Dedifferentiated amniotic fluid mesenchymal stem cell (primary cell): ENCODE measurements at regions not wholly inside any gene's neighbourhood (a gene's known extent, or its start where the extent isn't known, plus 50 kb on each side); places are given as distances from the start of the nearest gene placed in this dataset.

ENCODE experiments used
- DNase-seq: peaks from one replicate; pipeline ENCODE4 v3.0.0-alpha.2; 2016; ENCODE audit errors: extremely low spot score

DNA sequence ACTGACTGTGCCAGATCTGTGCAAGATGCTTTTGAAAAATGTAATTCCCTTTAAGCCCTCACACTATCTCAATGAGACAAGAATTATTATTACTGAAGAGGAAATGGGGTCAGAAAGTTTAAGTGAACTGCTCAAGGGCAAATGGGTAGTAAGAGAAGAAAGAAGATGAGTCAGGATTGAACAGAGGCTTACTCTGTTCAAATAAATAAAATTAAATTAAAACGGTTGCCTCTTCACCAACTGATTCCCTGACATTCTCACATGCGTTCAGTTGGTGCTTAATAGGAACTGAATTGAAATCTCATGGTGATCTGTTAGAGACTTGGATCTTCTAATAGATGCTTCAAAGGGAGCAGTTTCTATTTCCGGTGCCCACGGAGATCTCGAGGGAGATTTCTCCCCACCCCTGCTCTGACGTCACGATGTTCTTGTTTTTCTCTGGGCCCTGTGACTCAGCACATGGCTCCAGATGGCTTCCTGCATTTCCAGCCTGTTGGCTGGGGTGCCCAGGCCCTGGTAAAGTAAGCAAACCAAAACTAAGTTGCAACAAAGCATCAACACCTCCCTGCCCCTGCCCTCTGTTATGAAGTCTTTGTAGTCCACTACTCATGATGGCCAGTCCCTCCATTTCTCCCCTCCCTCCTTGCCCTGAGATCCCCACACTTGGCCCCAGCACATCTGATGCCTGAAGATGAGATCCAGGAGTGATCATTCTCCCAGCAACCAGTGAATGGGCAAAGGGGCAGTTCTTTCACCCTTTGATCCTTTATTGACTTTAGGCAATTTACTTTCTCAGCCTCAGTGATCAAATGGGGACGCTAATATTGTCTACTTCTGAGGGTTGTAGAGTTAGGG is 106.1 kb upstream of the CPEB4 start:
- DNase-seq = peak; percentile 89

DNA sequence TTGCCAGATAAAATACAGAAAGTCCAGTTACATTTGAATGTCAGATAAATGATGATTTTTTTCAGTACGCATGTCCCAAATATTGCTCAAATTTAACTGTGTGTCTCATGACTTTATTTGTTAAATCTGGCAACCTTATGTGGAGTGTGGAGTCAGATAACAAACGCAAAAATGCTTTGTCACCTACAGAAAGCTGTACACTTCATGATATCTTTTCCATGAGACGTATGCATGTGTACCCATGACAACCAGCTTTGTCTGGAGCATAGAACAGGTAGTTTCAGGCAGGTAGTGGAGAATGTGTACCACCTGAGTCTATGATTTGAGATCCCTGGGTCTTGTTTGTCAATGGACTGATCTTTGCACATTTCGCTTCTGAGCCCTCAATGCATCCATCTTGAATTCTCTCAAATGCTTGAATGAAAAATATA is 105.5 kb upstream of the CPEB4 start:
- DNase-seq = no peak

DNA sequence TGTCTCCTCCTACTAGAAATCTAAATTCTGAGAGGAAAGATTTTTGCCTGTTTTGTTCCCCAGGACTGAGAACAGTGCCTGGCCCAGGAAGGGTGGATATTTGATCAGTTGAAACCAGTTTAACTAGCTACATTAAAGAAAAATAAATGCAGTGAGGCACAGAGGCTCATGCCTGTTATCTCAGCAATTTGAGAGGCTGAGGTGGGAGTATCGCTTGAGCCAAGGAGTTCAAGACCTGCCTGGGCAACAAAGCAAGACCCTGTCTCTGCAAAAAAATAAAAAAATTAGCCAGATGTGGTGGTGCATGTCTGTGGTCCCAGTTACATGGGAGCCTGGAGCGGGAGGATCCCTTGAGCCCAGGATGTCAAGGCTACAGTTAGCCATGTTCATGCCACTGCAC is 104.8 kb upstream of the CPEB4 start:
- no peak for DNase-seq

DNA sequence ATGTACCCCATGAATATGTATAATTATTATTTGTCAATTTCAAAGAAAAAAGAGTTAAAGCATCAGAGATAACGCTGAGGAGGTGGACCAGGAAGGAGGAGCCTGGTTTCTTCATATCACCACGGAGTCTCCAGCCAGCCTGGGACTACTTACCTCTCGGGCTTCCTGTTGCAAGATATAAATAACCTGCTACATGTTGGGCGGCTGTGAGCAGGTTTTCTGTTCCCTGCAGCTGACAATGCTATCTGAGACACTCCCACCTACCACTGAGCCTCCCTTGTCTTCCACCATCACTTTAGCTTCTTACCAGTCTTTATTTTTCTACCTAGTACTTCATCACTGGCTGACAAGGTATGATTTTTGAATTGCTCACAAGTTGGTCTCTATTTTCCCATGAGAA is 102.7 kb upstream of the CPEB4 start:
- DNase-seq = no peak

DNA sequence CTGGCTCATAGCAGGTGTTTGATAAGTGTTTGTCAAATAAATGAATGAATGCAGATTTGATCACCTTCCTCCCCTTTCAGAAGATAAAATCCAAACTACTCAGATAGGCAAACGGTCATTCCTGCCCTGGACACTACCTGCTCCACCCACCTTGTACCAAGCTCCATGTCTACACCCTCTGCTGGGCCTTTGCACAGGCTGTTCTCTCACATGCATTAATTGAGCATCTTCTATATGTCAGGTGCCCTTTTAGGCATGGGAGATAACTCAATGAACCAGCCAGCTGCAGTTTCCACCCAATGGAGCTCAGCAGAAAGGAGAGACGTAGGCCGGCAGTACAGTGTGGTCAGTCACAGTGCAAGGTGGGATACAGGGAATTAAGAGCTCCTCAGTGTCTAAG is 102.3 kb upstream of the CPEB4 start:
- DNase-seq = no peak

DNA sequence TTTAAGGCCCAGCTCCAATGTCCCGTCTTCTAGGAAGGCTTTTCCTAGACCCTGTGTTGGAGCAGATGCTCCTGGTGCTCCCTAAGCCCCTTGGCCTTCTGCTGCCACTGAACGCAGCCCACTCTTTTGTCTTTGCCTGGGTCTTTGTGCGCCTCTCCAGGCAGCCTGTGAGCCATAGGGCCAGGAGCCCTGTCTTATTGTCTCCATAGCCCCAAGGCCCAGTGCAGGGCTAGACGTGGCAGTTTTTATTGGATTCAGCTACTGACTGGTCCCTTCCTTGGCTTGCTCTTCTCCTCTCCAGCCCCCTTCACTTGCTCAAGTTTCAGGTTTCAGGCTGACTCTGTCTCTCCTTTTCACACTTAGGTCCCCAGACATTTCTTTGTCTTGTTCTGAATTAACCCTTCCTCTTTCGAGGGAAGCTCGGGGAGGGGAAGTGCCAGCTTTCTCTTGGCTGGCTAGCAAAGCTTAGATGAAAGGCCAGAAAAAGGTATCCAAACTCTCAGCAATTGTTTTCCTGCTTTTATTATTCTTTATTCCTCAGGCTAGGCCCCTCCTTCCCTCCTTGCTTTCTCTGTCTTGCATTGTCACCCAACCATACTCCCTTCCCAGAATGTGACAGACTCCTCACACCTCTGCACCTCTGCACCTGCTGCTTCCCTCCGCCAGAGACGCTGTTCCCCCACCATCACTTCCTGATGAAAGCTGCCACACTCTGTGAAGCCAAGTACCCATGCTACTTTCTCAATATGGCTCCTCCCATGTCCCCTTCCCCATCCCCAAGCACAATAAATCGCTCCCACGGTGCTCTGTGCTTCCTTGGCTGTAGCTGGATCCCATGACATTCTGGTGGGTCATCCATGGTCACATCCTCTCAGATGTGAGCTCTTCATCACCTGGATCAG is 101.6 kb upstream of the CPEB4 start:
- no peak for DNase-seq

DNA sequence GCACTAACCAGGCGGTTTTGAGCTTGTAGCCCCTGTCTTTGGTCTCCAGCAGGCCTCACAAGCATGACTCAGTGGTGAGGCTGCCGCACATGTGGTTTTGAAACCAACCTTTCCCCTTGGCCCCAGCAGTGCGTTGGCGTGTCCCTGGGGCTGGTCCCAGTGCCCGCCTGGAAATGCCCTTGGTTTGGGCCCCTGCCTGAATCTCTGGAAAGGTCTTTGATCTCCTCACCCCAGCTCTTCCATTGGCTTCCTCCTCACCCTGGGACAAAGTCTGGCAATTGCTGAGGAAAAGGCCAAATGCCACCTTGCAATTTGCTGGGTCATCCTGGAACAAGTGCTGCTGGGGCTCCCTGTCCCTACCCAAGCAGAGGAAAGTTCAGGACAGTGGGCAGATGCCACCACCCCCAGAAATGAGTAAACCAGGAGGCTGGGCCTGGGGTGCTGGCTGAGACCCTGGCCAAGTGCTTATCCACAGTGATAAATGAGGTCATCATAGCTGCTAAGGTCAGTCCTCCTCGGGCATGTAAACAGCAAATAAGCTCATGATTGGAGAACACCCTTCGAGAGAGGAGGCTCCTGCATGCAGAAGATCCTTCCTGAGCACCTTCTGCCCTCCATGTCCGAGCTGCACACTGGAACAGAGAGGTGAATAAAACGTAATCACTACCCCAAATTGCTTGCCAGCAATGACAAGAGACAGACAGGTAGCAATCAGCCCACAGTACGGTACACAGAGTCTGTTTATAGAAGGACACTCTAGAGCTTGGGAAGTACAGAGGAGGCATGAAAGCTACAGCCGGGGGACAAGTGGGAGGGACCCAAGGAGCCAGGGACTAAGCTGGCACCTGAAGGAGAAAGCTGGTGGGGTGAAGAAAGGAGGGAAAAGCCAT is 98.9 kb upstream of the CPEB4 start:
- peak; percentile 52 for DNase-seq

DNA sequence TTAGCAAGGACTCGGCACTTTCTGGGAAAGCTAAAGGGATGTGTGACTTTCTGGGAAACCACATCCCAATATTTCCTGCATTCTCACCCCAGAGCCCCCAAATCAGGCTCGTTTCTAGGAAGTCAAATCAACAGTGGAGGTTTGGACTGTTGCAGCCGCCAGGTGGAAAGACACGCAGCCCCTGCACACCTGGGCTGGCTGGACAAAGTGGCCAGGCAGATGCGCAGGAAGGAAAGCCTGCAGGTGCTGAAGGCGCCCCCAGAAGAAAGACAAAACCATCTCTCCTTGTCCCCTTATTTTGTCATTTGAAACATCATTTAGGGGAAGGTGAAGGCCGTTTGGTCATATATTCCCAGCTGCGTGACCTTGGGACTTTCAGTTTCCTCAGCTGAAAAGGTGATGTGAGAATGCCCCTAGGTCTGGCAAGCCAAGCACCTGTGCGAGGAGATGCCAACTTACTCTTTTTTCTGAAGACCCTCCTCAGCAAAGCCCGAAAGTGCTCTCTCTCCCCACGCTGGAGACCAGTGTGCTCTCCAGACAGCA is 97.9 kb upstream of the CPEB4 start:
- no peak for DNase-seq

DNA sequence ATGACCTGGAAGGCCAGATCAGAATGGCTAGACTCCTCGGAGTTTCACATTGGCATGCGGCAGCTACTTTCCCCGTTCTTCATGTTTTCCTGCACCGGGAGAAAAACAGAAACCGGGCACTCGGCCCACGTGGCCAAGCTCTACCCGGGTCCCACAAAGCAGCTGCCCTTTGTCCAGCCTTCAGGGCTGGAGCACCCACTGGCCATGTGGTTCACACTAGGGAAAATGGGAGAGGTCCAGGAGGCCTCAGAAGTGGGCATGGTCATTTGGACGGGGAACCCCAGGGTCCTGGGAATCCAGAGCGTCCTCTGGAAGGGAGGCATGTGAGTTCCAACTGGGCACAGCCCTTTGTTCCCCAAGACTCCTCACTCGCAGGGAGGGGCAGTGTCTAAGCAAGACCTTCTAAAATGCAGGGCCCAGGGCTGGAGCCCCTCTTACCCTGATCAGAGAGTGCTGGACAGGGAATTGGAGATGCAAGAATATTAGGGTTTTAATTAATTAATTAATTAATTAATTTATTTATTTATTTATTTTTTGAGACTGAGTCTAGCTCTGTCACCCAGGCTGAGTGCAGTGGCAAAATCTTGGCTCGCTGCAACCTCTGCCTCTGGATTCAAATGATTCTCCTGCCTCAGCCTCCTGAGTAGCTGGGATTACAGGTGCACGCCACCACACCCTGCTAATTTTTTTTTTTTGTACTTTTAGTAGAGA is 97.2 kb upstream of the CPEB4 start:
- no peak for DNase-seq

DNA sequence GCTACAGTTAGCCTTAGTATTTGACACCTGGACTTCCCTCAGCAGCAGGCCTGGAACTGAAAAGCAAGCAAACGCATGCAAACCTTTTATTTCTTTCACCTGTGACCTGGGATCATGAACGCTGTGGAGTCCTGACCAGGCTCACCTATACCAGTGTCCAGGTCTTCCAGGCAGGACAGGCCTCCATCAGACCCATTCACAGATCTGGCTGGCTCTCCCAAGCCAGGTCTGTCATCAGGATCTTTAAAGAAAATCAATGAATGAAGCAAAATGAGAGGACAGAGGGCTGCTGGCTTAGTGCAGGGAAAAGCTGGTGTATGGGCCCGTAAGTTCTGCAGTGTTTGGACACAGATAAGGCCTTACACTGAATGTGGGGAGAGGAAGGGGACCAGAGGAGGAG is 96.3 kb upstream of the CPEB4 start:
- DNase-seq = no peak

DNA sequence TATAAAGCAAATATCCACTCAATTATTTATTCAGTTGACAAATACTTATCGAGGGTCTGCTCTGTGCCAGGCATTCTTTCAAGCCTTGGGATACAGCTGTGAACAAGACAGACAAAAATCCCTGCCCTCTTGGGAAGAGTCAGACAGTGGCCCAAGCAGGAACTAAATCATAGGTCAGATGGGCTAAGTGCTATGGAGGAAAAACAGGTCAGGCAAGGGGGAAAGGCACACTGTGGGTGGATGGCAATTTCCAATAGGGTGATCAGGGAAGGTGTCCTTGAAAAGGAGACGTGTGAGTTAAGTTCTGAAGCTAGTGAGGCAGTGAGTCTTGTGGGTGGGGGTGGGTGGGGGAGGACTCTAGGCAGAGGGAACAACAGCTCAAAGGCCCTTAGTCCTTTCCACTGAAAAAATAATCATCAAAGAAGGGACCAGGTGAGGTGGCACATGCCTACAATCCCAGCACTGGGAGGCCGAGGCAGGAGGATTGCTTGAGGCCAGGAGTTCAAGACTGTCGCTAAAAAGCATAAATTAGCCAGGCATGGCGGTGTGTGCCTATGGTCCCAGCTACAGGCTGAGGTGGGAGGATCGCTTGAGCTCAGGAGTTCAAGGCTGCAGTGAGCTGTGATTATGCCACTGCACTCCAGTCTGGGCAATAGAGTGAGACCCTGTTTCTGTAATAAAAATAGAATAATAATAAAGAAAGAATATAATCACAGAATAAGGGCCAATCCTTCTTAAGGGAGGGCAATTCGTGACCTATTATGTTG is 95.2 kb upstream of the CPEB4 start:
- DNase-seq = no peak

DNA sequence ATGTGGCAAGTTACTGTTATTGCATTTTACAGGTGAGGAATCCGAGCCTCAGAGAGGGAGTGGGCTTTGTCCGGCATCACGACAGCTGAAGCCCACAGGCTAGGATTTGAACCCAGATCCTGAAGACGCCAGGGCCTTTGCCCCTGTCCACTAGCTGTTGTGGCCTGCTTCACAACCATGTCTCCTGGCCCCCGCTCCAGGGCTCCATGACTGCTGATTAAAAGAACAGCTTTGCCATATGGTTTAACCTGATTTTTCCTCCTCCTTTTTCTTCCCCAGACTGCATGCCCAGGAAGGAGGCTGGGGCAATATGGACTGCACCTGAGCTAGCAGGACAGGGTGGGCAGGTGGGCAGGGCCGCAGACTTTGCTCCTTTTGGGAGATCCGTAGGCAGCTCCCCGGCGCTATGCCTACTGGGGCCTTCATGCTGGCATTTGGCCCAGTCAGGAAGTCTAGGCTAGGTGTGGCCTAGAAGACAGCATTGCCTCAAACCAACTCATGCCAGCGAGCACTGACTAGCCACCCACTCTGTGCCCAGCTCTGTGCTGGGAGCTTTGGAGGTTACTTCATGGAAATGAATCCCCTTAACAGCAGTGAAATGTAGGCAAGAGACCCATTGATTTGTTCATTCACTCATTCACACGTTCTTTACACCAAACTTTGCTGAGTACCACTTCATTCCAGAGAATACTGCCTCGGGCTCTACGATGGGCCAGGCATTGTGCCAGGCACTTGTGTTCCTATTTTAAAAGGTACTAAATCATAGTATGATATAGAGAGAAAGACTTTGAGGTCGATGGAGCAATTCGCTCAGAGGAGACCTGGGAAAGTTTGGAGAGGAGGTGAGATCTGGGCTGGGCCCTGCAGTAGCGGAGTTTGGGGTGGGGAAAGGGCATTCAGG is 94.3 kb upstream of the CPEB4 start:
- no peak for DNase-seq

DNA sequence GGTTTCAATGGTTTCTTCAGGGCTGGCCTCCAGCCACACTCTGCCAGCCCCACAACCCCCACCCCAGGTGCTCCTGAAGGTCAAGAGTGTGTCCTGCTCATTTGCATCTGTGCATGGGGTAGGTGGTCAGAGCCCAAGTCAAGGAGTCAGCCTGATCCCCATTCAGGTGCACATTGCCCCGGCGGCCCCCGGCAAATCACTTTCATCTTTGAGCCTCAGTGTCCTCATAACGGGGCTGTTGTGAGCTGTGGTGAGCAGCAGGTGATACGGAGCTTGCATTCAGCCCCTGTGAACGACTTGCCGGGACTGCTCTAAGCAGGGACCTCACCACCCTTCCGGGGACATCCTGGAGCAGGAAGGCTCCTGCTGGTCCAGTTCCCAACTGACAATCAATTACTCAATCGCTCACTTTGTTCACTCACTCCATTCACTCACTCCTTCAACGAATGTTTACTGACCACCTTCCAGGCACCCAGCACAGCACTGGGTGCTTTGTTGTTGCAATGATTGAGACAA is 93.2 kb upstream of the CPEB4 start:
- DNase-seq = no peak

DNA sequence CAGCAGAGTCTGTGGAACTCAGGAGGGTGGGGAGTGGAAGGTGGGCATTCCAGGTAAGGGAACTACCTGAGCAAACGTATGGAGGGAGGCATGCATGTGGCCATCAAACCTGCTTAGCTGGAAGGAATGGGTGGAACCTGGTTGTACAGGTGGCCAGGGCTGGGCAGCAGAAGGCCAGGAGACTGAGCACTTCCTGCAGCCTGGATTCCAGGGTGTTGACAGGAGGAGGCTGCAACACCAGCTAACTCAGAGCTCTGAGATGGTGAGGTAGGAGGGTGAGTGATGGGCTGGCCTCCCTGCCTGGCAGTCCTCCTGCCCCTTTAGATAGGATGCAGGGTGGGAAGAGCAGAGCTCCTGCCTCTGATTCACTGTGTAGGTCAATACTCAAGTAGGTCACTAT is 92.5 kb upstream of the CPEB4 start:
- DNase-seq = no peak

DNA sequence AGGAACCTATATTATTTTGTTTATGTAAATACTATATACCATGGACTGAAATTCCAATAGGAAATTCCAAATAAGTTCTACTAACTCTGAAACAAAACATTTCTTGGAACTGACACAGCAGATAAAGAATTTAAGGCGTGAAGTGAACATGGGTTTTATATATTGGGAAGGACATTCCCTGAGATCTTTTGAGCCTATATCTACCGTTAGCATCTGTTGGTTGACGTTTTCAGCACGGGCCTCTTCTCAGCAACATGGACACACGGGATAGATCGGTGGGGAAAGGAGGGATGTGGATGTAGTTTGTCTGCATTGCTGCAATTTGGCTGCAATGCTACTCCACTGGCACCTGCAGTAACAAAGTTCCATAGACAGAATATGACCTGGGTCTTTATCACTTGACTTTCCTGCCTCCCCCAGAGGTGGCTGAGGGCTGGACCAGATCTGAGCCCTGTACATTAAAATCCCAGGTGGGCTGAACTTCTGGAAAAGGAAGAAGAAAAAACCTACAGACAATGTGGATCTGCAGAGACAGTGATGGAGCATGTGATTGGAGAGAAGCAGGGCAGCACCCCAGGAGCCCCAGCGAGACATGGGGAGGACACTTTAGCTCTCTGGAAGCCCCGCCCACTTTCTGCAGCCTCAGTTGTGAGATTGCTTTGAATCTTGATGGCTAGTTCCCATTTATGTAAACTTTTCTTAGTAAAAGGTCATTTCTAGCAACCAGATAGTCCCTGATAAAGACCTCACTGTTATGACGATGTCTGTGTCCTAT is 91.2 kb upstream of the CPEB4 start:
- DNase-seq = no peak

DNA sequence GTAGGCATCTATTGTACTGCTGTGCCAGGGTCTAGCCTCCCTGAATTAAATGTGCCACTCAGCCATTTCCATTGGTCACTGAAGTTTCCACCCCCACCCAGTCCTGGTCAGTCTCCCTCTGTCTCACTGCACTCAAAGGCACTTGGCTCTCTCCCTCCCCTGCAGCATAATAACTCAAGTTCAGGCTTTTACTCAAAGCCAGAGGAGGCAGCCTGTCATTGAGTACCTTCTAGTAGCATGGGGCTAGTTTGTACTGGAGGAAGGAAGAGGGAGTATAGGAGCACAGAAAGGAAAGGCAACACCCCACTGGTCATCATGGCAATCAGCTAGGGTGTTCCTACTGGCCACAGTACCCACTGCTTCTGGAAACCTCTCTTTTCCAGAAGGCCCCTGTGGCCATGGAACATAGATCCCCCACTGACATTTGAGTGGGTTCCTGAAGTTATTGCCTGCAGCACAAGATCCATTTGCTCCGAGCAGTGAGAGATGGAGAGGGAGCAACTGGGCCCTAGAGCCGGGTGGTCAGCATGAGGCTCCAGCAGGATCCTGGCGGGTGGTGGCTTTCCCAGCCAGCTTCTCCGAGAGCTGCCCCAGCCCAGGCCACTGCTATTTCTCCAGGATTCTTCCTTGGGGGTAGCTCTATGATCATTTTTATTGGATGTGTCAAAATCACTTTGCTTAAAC is 89.9 kb upstream of the CPEB4 start:
- no peak for DNase-seq

DNA sequence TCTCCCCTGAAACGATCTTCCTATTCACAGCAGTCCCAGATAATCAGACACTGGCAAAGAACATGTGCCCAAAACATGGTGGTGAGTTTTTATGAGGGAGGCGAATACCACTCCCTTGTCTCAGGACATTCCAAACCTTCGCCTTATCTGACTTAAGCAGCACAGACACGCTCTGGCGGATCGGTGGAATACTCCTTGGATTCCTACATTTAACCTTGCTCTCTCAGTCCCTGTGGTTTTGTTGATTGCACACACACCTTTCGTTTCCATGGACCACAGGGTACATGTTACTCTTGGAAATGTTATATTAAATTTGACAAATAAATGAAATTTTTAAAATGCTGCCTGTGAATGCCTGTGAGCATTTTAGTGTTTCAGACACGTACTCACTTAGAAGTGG is 87.8 kb upstream of the CPEB4 start:
- DNase-seq = no peak

DNA sequence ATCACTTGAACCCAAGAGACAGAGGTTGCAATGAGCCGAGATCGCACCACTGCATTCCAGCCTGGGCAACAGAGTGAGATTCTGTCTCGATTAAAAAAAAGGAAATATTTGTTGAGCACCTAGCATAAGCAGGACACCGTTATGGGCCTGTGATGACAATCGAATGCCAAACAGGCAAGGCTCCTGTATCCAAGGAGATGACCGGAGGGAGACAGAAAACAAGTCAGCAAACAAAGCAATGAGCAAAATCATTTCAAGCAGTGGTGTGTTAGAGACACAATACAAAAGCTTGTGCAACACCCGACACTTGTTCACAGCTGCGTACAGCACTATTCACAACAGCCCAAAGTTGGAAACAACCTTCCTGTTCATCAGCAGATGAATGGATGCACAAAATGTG is 87.1 kb upstream of the CPEB4 start:
- no peak for DNase-seq
